Neural progenitor cell (in vitro differentiated cells): ENCODE measurements at regions not wholly inside any gene's neighbourhood (a gene's known extent, or its start where the extent isn't known, plus 50 kb on each side); places are given as distances from the start of the nearest gene placed in this dataset.
"Not testable (repeated sequence)": the region's sequence is repeated elsewhere in the genome, so short reads cannot be mapped to it uniquely, and the experiment has no call there.

Experiments used
- DNase-seq: peaks from one replicate; pipeline ENCODE4 v3.0.0-alpha.2; 2016; ENCODE audit warnings: low spot score
- H2AFZ ChIP-seq: fragments of 200-600 bp; sonication (generic); replicated peaks from 2 replicates; pipeline ENCODE4 v1.6.1; 2016; ENCODE audit warnings: antibody characterized with exemption
- H3F3A ChIP-seq: fragments of 200-600 bp; sonication (generic); 2 replicates; pipeline ENCODE4 v1.6.1; 2016; ENCODE audit warnings: antibody characterized with exemption, low read depth
- H3K27ac ChIP-seq: fragments of 200-600 bp; sonication (generic); 2 replicates; pipeline ENCODE4 v1.5.1; 2016; ENCODE audit warnings: mild to moderate bottlenecking
- H3K27me3 ChIP-seq: fragments of 200-600 bp; sonication (generic); 2 replicates; pipeline ENCODE4 v1.6.1; 2016; ENCODE audit warnings: mild to moderate bottlenecking, moderate library complexity
- H3K36me3 ChIP-seq: fragments of 200-600 bp; sonication (generic); 2 replicates; pipeline ENCODE4 v1.5.1; 2016
- H3K4me1 ChIP-seq: fragments of 200-600 bp; sonication (generic); 2 replicates; pipeline ENCODE4 v1.6.1; 2016; ENCODE audit warnings: mixed run types
- H3K4me2 ChIP-seq: fragments of 200-600 bp; sonication (generic); 2 replicates; pipeline ENCODE4 v1.6.1; 2016
- H3K4me3 ChIP-seq: fragments of 200-600 bp; sonication (generic); 2 replicates; pipeline ENCODE4 v1.5.1; 2016
- H3K79me2 ChIP-seq: fragments of 200-600 bp; sonication (generic); 2 replicates; pipeline ENCODE4 v1.6.1; 2016; ENCODE audit warnings: low read depth
- H3K9ac ChIP-seq: fragments of 200-600 bp; sonication (generic); 2 replicates; pipeline ENCODE4 v1.6.1; 2016
- H3K9me3 ChIP-seq: fragments of 200-600 bp; sonication (generic); 2 replicates; pipeline ENCODE4 v1.5.1; 2016; ENCODE audit warnings: low read depth
- H4K20me1 ChIP-seq: fragments of 200-600 bp; sonication (generic); 2 replicates; pipeline ENCODE4 v1.6.1; 2016; ENCODE audit warnings: low read depth
- H3K27ac Mint-ChIP-seq: 3 replicates; pipeline ENCODE4 v1.8.0; 2021; ENCODE audit warnings: mixed read lengths
- H3K27me3 Mint-ChIP-seq: 2 replicates; pipeline ENCODE4 v1.8.0; 2022; ENCODE audit warnings: low read depth, mild to moderate bottlenecking, inconsistent platforms, moderate library complexity, mixed read lengths; ENCODE audit not compliant: insufficient read depth
- H3K36me3 Mint-ChIP-seq: 3 replicates; pipeline ENCODE4 v1.8.0; 2021; ENCODE audit warnings: mixed read lengths
- H3K4me1 Mint-ChIP-seq: 3 replicates; pipeline ENCODE4 v1.8.0; 2021; ENCODE audit warnings: mixed read lengths
- H3K4me3 Mint-ChIP-seq: 3 replicates; pipeline ENCODE4 v1.8.0; 2021; ENCODE audit warnings: mild to moderate bottlenecking, moderate library complexity, mixed read lengths
- H3K9me3 Mint-ChIP-seq: 3 replicates; pipeline ENCODE4 v1.8.0; 2020; ENCODE audit warnings: mixed read lengths
- CTCF ChIP-seq: fragments of 200-600 bp; sonication (generic); IDR thresholded peaks from 2 replicates; pipeline ENCODE4 v1.5.1; 2017; ENCODE audit warnings: antibody characterized with exemption, mild to moderate bottlenecking
- EZH2 ChIP-seq: fragments of 200-600 bp; sonication (generic); IDR thresholded peaks from 2 replicates; pipeline ENCODE4 v1.6.1; 2017; ENCODE audit warnings: antibody characterized with exemption, mild to moderate bottlenecking, moderate library complexity
- EZH2phosphoT487 ChIP-seq: fragments of 200-600 bp; sonication (generic); IDR thresholded peaks from 2 replicates; pipeline ENCODE4 v1.6.1; 2017; ENCODE audit warnings: antibody characterized with exemption

DNA sequence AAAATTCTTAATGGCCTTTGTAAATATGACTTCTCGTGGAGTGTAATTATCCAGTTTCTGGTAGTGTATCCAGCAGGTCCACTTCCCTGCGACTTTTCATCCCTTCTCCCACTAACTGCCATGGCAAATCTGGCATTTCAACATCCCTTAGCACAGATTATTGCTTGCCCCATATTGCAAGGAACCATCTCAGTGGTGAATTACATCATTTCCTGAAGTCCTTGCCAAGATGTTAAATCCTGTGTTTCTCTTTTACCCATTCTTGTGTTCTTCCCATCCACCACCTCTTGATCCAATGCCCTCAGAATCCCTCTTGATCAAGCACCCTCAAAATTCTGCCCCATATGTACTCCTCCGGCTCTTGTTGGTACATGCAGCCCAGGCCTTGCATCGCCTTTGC lies 88.1 kb upstream of the ZNF81 start:
- H2AFZ ChIP-seq: no peak overlapping the region
- no peak overlapping the region for H3K27ac ChIP-seq
- Mint-ChIP-seq H3K36me3 (no peaks in the 10 kb centered on the region), H3K27ac (peak overlapping the region; percentile 7), H3K4me1 (no peaks in the 10 kb centered on the region), H3K9me3 (no peaks in the 10 kb centered on the region), H3K27me3 (no peaks in the 10 kb centered on the region), H3K4me3 (no peak overlapping the region)
- no peaks in the 10 kb centered on the region for H3F3A ChIP-seq
- no peaks in the 10 kb centered on the region for H3K36me3 ChIP-seq
- no peaks in the 10 kb centered on the region for H3K27me3 ChIP-seq
- H3K9ac ChIP-seq: no peak overlapping the region
- no peak overlapping the region for H3K4me2 ChIP-seq
- H3K79me2 ChIP-seq: no peaks in the 10 kb centered on the region
- no peak for TF ChIP-seq EZH2
- DNase-seq: no peak
- H3K4me3 ChIP-seq: no peak overlapping the region
- H4K20me1 ChIP-seq: no peaks in the 10 kb centered on the region
- no peaks in the 10 kb centered on the region for H3K9me3 ChIP-seq
- no peaks in the 10 kb centered on the region for H3K4me1 ChIP-seq

GRCh38 chrX:47746446-47746845 lies 87.5 kb upstream of the UXT start:
- H3K4me3 ChIP-seq: no peak overlapping the region
- H3K36me3 ChIP-seq: no peaks in the 10 kb centered on the region
- H2AFZ ChIP-seq: no peak overlapping the region
- H3F3A ChIP-seq: no peaks in the 10 kb centered on the region
- no peaks in the 10 kb centered on the region for H3K4me1 ChIP-seq
- DNase-seq: no peak
- no peaks in the 10 kb centered on the region for H3K79me2 ChIP-seq
- no peaks in the 10 kb centered on the region for H4K20me1 ChIP-seq
- Mint-ChIP-seq H3K4me3 (no peak overlapping the region), H3K9me3 (no peaks in the 10 kb centered on the region), H3K27me3 (no peaks in the 10 kb centered on the region), H3K27ac (no peak overlapping the region), H3K4me1 (no peaks in the 10 kb centered on the region), H3K36me3 (no peaks in the 10 kb centered on the region)
- no peaks in the 10 kb centered on the region for H3K27me3 ChIP-seq
- H3K27ac ChIP-seq: no peak overlapping the region
- no peaks in the 10 kb centered on the region for H3K9me3 ChIP-seq
- TF ChIP-seq CTCF: no peak
- TF ChIP-seq EZH2phosphoT487: no peak
- TF ChIP-seq EZH2: no peak
- H3K9ac ChIP-seq: no peak overlapping the region
- H3K4me2 ChIP-seq: no peak overlapping the region

- no peak overlapping the region for H3K27ac Mint-ChIP-seq
- no peak for DNase-seq
- no peaks in the 10 kb centered on the region for H3K4me1 Mint-ChIP-seq
- H3K9ac ChIP-seq: no peak overlapping the region
- H3K79me2 ChIP-seq: no peaks in the 10 kb centered on the region
- no peak overlapping the region for H3K27ac ChIP-seq
- H3K4me3 Mint-ChIP-seq: no peak overlapping the region
- H4K20me1 ChIP-seq: no peaks in the 10 kb centered on the region
- no peak overlapping the region for H3K4me3 ChIP-seq
- H3K9me3 ChIP-seq: no peaks in the 10 kb centered on the region
- H3F3A ChIP-seq: no peaks in the 10 kb centered on the region
- no peaks in the 10 kb centered on the region for H3K4me1 ChIP-seq
- H3K27me3 ChIP-seq: no peaks in the 10 kb centered on the region
- no peak overlapping the region for H3K4me2 ChIP-seq
- no peaks in the 10 kb centered on the region for H3K9me3 Mint-ChIP-seq
- no peaks in the 10 kb centered on the region for H3K36me3 Mint-ChIP-seq
- no peak overlapping the region for H2AFZ ChIP-seq
- H3K36me3 ChIP-seq: no peaks in the 10 kb centered on the region
- H3K27me3 Mint-ChIP-seq: peaks cover 3% of the 10 kb centered on the region
- no peak for TF ChIP-seq EZH2
- TF ChIP-seq CTCF: no peak
- no peak for TF ChIP-seq EZH2phosphoT487
These were observed 86.4 kb upstream of the UXT start for GRCh38 chrX:47745416-47745815.

- H3K9me3 Mint-ChIP-seq: no peaks in the 10 kb centered on the region
- no peak for DNase-seq
- no peak overlapping the region for H3K4me3 Mint-ChIP-seq
- Histone ChIP-seq H3K36me3 (no peaks in the 10 kb centered on the region), H3K4me3 (no peak overlapping the region), H3K27ac (no peak overlapping the region), H3K9ac (no peak overlapping the region), H4K20me1 (no peaks in the 10 kb centered on the region), H2AFZ (no peak overlapping the region), H3K79me2 (no peaks in the 10 kb centered on the region), H3K27me3 (no peaks in the 10 kb centered on the region), H3F3A (no peaks in the 10 kb centered on the region), H3K4me2 (no peak overlapping the region), H3K4me1 (no peaks in the 10 kb centered on the region), H3K9me3 (no peaks in the 10 kb centered on the region)
- no peak overlapping the region for H3K27ac Mint-ChIP-seq
- peaks cover 3% of the 10 kb centered on the region for H3K27me3 Mint-ChIP-seq
- no peaks in the 10 kb centered on the region for H3K36me3 Mint-ChIP-seq
- no peak for TF ChIP-seq CTCF
- no peak for TF ChIP-seq EZH2phosphoT487
- no peak for TF ChIP-seq EZH2
- no peaks in the 10 kb centered on the region for H3K4me1 Mint-ChIP-seq
These were observed 84.5 kb upstream of the UXT start for GRCh38 chrX:47743504-47743903.

- H3K36me3 Mint-ChIP-seq, H3K9me3 ChIP-seq, DNase-seq, H3K27me3 ChIP-seq, H3K4me3 Mint-ChIP-seq, H3K79me2 ChIP-seq, H3K4me3 ChIP-seq, H3K4me1 Mint-ChIP-seq, H3K27me3 Mint-ChIP-seq, H3K9ac ChIP-seq, H3K36me3 ChIP-seq, H3K27ac ChIP-seq, H3K4me1 ChIP-seq, H3K9me3 Mint-ChIP-seq, H3K4me2 ChIP-seq, H3F3A ChIP-seq, H4K20me1 ChIP-seq, H2AFZ ChIP-seq, H3K27ac Mint-ChIP-seq: not testable (repeated sequence)
These were observed 79.9 kb upstream of the UXT start for GRCh38 chrX:47738870-47739269.
